Central memory CD4-positive, alpha-beta T cell (primary cell): ENCODE measurements at regions not wholly inside any gene's neighbourhood (a gene's known extent, or its start where the extent isn't known, plus 50 kb on each side); places are given as distances from the start of the nearest gene placed in this dataset.

Experiments used
- DNase-seq: peaks from one replicate; pipeline ENCODE4 v3.0.0; 2022

DNA sequence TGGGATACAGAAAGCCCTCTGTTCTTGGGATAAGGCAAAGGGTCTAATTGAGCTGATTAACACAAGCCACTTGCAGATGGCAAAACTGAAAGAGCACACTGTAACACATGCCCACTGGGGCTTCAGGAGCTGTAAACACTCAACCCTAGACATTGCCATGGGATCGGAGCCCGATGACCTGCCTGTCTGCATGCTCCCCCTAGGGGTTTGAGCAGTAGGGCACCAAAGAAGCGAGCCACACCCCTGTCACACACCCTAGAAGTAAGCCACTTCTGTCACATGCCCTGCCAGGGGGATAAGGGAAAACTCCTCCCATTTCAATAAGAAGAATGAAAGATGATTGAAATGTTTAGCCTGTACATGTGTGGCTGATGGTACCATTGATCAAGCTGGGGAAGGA lies 81.3 kb upstream of the IRX6 start:
- no peak for DNase-seq

DNA sequence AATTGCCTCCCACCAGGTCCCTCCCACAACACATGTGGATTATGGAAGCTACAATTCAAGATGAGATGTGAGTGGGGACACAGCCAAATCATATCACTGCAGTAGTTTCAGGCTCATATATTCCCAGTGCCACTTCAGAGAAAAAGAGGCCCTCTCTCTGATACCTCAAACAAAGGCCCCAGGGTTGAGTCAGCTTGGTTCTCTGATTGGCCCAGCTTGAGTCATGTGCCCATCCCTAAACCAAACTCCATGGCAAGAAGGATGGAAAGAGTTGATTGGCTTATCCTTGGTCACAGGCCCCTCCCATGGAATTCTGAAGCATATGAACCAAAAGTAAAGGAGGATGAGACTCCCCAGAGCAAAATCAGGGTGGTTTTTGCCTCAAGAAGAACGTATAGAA lies 75.9 kb upstream of the IRX6 start:
- DNase-seq = no peak

DNA sequence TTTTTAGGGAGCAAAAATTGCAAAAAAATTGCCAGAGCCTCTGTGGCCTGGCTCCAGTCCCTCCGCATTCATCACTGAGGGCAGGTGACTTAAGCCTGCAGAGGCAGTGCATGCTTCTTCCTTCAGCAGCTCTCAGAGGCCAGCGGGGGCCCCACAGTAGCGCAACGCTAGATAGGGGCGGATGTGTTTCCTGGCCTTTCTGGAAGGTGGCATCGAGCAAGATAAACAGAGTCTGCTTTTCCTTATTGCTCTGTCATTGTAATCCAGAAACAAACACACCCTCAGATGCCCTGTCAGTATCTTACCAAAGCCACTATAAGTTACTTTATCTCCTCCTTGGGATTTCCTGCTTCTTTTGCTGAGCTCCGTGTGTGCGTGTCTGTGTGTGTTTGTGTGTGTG lies 75.5 kb upstream of the IRX6 start:
- DNase-seq = no peak

GRCh38 chr16:55249361-55249760 lies 74.6 kb upstream of the IRX6 start:
- DNase-seq = no peak

DNA sequence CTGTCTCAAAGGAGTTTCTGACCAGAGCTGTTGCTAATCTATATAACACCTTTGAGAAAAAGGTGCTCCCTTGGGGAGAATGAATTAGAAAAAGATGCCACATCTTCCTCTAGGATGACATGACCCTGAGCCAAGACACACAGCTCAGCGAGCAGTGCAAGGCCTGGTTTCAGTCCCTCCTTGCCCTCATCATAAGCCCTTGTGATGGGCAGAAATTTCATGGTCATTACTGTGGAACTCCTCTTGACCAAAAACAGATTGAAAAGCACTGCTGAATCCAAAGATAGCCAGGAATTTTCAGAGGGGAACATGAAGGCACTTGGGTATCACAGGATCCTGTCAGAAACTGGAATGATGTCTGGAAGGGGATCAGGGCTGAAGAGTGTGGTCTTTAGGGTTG lies 74.1 kb upstream of the IRX6 start:
- DNase-seq = no peak

DNA sequence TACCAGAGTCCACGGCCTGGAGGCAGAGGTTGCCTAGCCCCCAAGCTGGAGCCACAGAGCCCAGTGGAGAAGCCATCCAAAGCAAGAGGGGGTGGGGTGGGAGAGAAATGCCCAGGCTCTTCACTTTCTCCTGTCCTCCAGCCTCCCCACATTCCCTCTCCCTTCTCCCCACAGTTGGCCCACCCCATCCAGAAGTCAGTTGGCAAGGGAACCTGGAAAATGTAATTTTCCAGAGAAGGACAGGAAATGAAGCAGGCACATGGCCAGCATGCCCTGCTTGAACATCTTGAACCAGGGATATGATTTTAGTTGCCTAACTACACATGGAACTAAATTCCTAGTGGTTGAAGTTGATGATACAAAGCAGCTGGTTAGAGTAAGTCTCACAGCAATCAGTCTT lies 73.3 kb upstream of the IRX6 start:
- DNase-seq = no peak

DNA sequence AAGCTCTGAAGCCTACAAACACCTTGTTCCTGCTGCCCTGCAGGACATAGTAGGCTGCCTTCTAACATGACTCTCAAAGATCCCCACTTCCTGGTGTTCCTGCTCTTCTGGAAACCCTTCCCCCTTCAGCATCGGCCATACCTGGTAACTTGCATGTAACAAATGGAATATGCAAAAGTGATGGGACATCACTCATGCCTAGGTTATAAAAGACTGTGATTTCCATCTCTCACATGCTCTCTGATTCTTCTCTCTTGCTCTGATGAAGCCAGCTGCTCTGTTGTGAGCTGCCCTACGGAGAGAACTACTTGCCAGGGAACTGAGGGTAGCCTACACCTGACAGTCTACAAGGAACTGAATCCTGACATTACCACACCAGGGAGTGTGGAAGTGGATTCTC lies 72.9 kb upstream of the IRX6 start:
- no peak for DNase-seq

DNA sequence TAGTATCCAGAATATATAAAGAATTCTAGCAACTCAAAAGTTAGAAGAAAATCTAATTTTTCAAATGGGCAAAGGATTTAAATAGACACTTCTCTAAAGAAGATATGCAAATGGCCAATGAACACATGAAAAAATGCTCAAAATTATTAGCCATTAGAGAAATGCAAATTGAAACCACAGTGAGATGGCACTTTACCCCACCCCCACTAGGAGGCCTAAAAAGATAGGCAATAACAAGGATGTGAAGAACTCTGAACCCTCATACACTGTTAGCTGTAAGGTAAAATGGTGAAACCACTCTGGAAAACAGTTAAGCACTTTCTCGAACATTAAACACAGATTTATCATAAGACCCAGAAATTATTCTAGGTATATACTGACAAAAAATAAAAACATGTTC lies 71.4 kb upstream of the IRX6 start:
- no peak for DNase-seq

GRCh38 chr16:55253987-55254386 lies 70.0 kb upstream of the IRX6 start:
- no peak for DNase-seq

GRCh38 chr16:55255733-55256282 lies 68.2 kb upstream of the IRX6 start:
- no peak for DNase-seq

GRCh38 chr16:55256412-55257016 lies 67.5 kb upstream of the IRX6 start:
- DNase-seq = no peak

GRCh38 chr16:55257966-55258613 lies 65.9 kb upstream of the IRX6 start:
- peak; percentile 5 for DNase-seq

GRCh38 chr16:55261301-55261700 lies 62.7 kb upstream of the IRX6 start:
- no peak for DNase-seq

DNA sequence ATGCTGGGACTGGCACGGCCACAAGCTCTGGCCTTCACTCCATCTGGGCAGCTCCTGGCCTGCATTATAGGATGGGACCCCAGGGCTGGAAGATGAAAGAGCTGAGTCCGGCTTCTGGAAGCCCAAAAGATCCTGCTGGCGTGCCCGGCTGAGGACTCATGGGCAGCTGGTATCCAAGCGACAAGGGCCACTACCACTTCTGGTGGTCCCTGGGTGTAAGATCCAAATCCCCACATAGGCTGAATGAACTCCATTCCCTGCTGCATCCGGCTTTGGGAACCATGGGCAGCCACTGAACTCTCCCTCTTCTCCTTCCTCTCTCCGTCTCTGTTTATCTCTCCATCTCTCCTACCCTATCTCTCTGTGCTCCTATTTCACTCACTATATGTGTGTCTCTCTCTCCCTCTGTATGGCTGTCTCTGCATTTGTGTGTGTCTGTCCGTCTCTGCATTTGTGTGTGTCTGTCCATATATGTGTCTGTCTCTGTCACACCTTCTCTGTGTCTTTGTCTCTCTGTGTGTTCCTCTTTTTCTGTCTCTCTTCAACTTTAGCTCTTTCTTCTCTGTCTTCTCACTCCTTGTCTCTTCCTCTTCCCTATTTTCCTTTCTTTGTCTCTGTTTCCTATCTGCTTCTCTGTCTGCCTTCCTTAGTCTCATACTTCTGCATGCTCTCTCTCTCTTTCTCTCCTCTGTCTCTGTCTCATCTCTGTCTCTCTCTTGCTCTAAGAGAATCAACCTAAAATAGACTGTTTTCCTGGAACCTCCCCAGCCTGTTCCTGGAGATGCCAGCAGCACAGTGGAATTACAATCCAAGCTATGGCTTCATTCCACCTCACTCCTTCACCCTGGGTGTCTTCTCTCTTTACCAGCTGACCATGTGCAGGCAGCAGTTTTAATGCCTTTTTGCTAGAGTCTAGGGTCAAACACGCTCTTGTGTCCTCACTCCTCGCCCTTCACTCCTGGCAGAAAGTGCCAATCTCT lies 60.4 kb upstream of the IRX6 start:
- no peak for DNase-seq

GRCh38 chr16:55264949-55265348 lies 59.1 kb upstream of the IRX6 start:
- DNase-seq = no peak

DNA sequence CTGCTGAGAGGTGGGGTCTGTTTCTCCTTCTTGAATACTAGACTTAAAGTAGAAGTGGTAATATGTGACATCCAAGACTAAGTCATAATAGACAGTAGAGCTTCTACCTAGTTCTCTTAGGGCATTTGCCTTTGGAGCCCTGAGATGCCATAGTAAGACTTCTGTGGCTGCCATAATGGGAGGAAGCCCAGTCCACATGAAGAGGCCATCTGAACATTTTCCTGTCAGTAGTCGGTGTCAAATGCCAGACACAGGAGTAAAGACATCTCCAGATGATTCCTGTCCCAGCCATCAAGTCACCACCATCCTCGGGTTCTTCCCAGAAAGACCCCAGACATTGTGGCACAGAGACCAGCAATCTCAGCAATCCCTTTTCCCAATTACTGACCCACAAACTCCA lies 58.1 kb upstream of the IRX6 start:
- DNase-seq = no peak

- no peak for DNase-seq
Measured at GRCh38 chr16:55271945-55272513, 52.0 kb upstream of the IRX6 start.

- DNase-seq = no peak
Measured at GRCh38 chr16:55272744-55273143, 51.3 kb upstream of the IRX6 start.

DNA sequence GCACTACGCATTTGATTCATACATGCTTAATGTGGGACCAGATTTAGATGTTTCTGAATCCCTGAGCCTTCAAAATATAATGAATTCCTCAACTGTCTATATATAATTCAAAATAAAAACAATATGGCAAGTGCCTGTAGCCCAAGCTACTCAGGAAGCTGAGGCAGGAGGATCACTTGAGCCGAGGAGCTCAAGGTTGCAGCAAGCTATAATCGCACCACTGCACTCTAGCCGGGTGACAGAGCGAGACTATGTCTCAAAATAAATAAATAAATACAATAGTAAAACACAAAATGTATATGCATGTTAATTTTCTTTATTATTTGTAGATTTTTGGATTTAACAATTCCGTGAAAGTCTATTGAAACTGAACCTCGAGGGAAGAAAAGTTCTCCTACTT lies 50.6 kb upstream of the IRX6 start:
- DNase-seq = no peak

DNA sequence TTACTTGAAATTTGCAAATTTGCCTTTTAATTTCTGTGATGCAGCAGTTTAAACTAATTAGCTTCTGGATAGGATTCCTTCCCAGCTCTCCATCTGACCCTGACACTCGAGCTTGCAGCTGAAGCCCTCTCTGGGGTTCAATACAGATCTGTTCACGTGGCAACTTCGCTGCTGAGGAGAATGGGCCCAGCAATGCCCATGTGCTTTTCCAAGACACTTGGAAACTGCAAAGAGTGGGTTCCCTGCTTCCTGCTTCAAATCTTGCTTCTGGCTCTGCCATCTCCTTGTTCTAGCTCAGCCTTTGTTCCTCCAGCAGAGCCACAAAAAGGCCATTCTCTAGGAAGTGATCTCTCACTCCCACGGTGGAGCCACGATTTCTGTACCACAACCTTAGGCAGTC lies 50.0 kb upstream of the IRX6 start:
- no peak for DNase-seq
